ENCODE measurements at regions not wholly inside any gene's neighbourhood (a gene's known extent, or its start where the extent isn't known, plus 50 kb on each side); places are given as distances from the start of the nearest gene placed in this dataset.

DNA sequence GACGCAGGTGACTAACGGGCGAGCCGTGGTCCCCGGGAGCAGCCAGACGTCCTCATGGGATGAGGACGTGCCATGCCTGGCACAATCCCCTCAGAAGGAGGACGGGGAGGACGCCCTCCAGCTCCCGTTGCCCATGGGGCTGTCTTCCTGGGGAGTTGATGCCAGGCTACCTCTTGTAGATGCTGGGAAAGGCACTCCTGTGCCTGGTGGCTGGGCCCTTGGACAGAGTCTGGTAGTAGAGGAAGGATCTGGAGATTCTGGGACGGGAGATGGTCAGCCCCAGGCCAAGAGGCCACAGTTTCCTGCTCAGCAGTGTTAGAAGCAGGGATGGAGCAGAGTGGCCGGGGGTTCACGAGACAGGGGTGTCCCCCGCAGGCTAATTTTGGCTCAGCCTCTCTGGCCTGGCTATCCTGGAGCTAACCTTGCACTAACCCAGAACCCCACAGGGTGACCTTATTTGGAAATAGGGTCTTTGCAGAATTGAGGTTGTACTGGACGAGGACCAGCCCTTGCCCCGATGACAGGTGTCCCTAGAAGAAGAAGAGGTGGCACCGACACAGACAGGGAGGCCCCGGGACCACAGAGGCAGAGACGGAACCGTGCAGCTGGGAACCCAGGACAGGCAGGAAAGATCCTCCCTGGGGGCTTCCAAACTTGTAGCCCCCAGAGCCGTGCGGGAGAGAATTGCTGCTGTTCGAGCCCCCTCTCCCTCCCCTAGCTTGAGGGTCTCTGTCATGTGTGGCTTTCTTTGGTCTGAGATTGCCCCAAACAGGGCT is 50.1 kb upstream of the ADRA2C start:
- Mint-ChIP-seq H3K27me3 (peaks cover 20% of the 10 kb centered on the region), H3K36me3 (no peaks in the 10 kb centered on the region), H3K9me3 (peaks cover 3% of the 10 kb centered on the region)

DNA sequence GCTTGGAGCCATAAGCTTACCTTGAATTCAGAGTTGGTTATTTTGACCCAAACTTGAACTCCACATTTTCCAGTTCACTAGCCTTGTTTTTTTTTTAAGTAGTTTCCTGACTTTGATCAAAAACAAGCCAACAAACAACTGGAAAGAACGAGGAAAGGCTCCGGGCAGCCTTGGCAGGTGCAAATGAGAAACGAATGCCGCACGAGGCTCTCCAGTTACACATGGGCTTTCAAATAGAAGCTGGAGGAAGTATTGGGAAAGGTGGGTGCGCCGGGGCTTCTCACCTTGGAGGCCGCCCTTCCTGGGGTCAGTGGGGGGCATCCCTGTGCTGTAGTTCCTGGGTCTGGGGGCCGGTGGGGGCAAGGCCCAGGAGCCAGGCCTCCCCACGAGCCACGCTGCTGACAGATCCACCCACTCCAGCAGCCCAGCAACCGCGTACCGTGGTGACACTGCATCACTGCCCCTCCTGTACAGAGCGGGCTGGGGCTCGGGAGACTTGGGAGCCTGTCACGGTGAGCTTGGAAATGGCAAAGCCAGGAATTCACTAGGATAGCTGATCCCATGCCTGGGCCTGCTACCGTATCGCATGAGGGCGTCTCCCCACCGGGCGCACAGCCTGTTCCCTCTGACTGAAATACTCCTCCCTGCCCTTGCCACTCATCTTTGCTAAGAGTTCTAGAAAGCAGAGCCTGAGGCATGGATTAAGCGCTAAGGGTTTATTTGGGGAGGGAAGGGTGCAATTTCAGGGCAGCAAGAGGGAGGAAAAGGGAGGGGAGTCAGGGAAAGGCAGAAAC is 50.9 kb upstream of the ADRA2C start:
- Mint-ChIP-seq H3K9me3 (peaks cover 3% of the 10 kb centered on the region), H3K36me3 (no peaks in the 10 kb centered on the region), H3K27me3 (peaks cover 20% of the 10 kb centered on the region), H3K4me3 (no peak overlapping the region), H3K4me1 (no peaks in the 10 kb centered on the region), H3K27ac (no peak overlapping the region)
- DNase-seq = no peak

More for the DNA sequence above, 50.1 kb upstream of the ADRA2C start:
- Mint-ChIP-seq H3K4me3 (no peak overlapping the region), H3K27ac (no peak overlapping the region), H3K4me1 (no peaks in the 10 kb centered on the region)
- no peak for DNase-seq

DNA sequence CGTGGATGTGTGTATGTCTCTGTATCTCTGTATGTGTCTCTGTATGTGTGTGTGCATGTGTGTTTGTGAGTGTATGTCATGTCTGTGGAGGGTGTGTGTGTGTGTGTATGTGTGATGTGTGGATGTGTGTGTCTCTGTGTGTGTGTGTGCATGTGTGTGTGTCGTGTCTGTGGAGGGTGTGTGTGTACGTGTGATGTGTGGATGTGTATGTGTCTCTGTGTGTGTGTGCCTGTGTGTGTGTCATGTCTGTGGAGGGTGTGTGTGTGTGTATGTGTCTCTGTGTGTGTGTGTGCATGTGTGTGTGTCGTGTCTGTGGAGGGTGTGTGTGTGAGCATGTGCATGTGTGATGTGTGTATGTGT is 51.6 kb upstream of the ADRA2C start:
- Mint-ChIP-seq H3K4me3 (no peak overlapping the region), H3K27ac (no peak overlapping the region), H3K36me3 (no peaks in the 10 kb centered on the region), H3K9me3 (peaks cover 3% of the 10 kb centered on the region), H3K27me3 (peaks cover 14% of the 10 kb centered on the region), H3K4me1 (no peaks in the 10 kb centered on the region)
- no peak for DNase-seq

DNA sequence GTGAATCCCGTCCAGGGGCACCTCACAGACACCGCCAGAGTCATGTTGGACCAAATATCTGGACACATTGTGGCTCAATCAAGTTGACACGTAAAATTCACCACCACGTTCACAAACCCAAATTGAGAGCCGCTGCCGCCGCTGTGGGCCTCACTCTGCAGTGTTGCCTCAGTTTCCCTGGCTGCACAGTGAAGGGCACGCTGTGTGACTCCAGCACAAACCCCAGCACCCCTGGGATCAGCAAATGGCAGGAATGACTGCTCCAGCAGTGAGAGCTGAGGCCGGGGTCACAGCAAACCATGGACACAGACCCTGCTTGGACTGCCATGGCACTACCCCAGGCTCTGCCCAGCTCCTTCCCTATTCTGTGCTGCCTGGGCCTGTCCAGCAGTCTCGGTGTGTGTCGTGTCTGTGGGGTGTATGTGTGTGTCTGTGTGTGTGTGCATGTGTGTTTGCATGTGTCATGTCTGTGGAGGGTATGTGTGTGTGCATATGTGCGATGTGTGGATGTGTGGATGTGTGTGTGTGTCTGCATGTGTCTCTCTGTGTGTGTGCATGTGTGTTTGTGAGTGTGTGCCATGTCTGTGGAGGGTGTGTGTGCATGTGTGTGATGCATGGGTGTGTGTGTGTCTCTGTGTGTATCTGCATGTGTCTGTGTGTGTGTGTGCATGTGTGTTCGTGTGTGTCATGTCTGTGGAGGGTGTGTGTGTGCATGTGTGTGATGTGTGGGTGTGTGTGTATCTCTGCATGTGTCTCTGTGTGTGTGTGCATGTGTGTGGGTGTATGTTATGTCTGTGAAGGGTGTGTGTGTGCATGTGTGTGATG is 52.2 kb upstream of the ADRA2C start:
- H3K4me1 Mint-ChIP-seq = no peaks in the 10 kb centered on the region
- H3K27ac Mint-ChIP-seq = no peak overlapping the region
- peaks cover 10% of the 10 kb centered on the region for H3K27me3 Mint-ChIP-seq
- peaks cover 2% of the 10 kb centered on the region for H3K9me3 Mint-ChIP-seq
- DNase-seq = no peak
- H3K4me3 Mint-ChIP-seq = no peak overlapping the region
- H3K36me3 Mint-ChIP-seq = no peaks in the 10 kb centered on the region

DNA sequence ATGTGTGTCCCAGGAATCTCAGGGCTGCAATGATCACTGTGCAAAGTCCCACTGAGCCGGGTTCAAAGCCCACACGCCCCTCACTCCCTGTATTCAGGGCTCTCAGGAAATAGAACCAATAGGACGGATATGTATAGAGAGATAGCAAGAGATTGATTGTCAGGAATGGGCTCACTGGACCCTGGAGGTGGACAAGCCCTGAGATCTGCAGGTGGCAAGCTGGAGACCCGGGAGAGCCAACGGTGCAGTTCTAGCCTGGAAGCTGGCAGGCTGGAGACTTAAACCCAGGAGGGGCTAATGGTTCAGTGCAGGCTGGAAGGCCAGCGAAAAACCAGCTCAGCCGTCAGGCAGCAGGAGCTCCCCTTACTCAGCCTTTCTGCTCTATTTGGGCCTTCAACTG is 52.8 kb upstream of the ADRA2C start:
- H3K4me3 Mint-ChIP-seq = no peak overlapping the region
- H3K9me3 Mint-ChIP-seq = no peaks in the 10 kb centered on the region
- no peaks in the 10 kb centered on the region for H3K36me3 Mint-ChIP-seq
- no peaks in the 10 kb centered on the region for H3K4me1 Mint-ChIP-seq
- no peak overlapping the region for H3K27ac Mint-ChIP-seq
- no peak for DNase-seq
- H3K27me3 Mint-ChIP-seq = peaks cover 6% of the 10 kb centered on the region

DNA sequence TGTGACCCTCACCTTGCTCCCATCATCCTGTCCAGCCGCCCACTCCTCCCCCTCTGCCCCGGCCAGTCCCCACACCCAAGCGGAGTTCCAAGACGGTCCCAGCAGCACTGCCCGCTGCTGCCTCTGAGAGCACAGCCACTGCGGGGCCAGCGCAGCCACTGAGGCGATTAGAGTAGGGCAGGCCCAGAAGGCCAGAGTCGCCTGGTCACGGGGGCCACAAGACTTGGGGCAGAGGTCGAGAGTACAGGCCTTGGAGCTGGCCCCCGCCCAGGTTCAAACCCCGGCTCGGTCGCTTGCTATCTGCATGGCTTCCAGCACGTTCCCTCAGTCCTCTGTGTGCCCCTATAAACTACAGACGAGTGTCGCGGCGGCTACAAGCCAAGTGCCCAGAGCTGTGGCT is 53.2 kb upstream of the ADRA2C start:
- H3K27ac Mint-ChIP-seq = no peak overlapping the region
- DNase-seq = no peak
- H3K27me3 Mint-ChIP-seq = peaks cover 3% of the 10 kb centered on the region
- H3K4me3 Mint-ChIP-seq = no peak overlapping the region
- H3K36me3 Mint-ChIP-seq = no peaks in the 10 kb centered on the region
- H3K4me1 Mint-ChIP-seq = no peaks in the 10 kb centered on the region
- no peaks in the 10 kb centered on the region for H3K9me3 Mint-ChIP-seq

DNA sequence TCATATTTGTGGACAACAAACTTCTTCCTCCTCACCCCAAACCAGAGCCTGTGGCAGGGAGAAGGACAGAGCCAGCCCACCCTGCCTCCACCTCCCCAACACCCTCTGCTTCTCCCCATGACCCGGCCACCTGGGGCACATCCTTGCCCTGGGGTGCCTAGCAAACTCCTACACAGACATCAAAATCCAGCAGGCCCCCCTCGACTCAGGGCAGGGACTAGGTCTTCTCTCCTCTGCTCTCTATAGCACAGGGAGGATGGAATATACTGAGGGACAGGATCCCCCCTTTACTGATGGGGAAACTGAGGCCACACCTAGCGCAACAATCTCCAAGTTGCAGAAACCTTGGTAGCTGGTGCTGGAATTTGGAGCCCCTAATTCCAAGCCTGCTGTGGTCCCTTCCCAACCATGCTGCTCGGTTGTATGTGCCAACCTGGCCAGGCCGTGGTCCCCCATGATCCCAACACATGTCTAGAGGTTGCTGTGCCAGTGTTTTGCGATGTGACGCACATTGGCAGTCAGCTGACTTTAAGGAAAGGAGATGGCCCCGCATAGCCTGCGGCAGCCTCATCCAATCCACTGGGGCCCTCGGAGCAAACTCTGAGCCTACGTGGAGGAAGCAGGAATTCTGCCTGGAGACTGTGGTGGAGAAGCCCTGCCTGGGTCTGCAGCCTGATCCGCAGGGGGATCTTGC is 53.9 kb upstream of the ADRA2C start:
- H3K4me3 Mint-ChIP-seq = no peak overlapping the region
- no peaks in the 10 kb centered on the region for H3K4me1 Mint-ChIP-seq
- no peaks in the 10 kb centered on the region for H3K9me3 Mint-ChIP-seq
- no peak for DNase-seq
- H3K27me3 Mint-ChIP-seq = no peaks in the 10 kb centered on the region
- no peaks in the 10 kb centered on the region for H3K36me3 Mint-ChIP-seq
- no peak overlapping the region for H3K27ac Mint-ChIP-seq

DNA sequence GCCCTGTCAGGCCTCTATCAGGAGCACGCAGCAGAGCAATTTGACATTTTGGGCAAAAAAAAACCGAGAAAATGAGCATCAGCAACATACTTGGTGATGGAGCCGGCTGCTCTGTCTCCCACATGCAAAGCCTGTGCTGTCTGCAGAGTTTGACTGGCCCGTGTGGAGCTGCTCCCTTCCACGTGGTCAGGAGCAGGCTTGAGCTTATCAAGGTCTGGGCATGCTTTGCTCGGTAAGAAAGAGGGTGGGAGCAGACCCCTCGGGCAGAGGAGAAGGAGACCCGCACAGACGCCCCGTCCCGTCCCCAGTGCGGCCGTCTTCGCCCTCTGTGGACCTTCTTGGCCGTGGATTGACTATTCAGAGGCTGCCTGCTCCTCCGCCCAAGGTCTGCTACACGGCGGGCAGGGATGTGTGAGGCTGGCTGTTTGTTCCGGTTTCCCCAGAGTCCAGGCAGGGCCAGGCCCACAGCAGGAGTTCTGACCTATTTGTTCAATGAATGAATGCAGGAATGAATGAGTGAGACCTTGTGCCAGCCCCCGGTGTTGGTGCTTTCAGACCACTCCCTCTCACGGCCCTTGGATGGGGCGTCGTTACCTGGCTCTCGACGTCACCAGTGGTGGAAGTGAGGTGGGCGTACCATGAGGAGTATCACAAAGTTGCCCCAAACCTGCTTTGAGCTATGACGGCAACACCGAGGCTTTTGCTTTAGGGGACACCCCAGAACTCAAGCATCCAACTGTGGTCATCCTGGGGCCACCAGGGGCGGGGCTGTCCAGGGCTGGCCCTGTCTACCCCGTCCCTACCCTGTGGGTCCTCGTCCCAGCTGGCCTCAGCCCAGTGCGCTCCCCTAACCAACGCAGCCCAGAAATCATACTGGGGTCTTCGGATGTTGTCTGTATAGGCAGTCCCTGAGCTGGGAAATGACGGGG is 54.7 kb upstream of the ADRA2C start:
- Mint-ChIP-seq H3K27ac (no peak overlapping the region), H3K36me3 (no peaks in the 10 kb centered on the region), H3K27me3 (no peaks in the 10 kb centered on the region), H3K4me1 (no peaks in the 10 kb centered on the region), H3K9me3 (no peaks in the 10 kb centered on the region), H3K4me3 (no peak overlapping the region)
- DNase-seq = no peak

DNA sequence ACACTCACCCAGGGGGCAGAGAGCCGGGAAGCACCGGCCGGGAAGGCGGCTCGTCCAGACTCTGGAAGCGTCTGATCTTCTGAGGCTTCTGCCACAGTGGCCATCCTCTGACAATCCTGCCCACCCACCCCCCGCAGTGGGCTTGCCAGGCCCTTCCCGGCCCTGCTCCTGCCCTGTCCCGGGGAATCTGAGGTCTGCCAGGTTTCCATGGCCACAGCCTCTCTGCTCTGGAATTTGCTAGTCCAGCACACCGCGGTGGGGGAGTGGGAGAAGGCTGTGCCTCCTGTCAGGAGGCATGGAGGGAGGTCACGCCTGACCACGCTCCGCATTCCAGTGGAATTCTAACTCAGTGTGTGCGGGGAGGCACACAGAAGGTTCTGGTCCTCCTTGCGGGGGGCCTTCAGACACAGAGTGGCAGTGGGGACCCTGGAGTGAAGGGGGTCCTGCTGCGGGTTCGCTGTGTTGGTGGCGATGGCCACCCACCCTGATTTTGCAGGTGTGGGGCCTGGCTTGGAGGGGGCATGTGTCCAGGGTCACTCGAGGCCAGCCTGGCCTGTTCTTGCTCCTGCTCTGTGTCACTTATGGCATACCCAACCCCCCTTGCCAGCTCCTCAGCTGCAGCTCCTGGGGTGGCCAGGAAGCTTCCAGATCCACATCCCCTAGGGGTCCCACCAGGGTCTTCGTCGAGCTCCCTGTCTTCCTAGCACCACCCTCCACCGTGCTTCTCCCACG is 55.6 kb upstream of the ADRA2C start:
- Mint-ChIP-seq H3K27ac (no peak overlapping the region), H3K4me1 (no peaks in the 10 kb centered on the region), H3K9me3 (no peaks in the 10 kb centered on the region), H3K36me3 (no peaks in the 10 kb centered on the region), H3K27me3 (peaks cover 3% of the 10 kb centered on the region), H3K4me3 (no peak overlapping the region)
- DNase-seq = no peak

DNA sequence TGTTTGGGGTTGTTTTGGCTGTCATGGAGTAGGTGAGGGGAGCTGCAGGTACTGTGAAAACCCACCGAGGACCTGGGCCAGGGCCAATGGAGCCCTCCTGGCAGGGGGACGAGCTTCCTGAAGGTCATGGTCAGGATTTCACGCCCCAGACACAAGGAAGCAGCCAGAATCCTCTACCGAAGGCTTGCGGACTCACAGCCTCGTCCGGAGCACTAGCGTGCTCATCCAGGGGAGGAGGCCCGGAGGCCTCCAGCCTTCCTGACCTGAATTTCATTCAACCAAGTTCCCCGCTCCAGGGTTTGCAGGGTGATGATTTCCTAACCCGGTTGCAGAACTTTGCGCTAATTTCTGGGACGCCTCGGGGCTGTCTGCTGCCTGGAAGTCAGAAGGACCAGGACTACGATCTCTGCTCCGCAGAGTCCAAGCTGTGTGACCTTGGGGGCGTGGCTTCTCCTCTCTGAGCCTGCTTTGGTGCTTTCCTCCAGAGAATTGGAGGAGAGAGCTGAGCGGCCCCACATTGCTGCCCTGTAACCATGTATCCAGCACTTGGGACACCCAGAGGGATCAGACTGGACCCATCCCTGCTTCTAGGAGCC is 56.2 kb upstream of the ADRA2C start:
- Mint-ChIP-seq H3K4me3 (no peak overlapping the region), H3K9me3 (no peaks in the 10 kb centered on the region), H3K4me1 (no peaks in the 10 kb centered on the region), H3K36me3 (no peaks in the 10 kb centered on the region), H3K27me3 (peaks cover 5% of the 10 kb centered on the region), H3K27ac (no peak overlapping the region)
- no peak for DNase-seq

DNA sequence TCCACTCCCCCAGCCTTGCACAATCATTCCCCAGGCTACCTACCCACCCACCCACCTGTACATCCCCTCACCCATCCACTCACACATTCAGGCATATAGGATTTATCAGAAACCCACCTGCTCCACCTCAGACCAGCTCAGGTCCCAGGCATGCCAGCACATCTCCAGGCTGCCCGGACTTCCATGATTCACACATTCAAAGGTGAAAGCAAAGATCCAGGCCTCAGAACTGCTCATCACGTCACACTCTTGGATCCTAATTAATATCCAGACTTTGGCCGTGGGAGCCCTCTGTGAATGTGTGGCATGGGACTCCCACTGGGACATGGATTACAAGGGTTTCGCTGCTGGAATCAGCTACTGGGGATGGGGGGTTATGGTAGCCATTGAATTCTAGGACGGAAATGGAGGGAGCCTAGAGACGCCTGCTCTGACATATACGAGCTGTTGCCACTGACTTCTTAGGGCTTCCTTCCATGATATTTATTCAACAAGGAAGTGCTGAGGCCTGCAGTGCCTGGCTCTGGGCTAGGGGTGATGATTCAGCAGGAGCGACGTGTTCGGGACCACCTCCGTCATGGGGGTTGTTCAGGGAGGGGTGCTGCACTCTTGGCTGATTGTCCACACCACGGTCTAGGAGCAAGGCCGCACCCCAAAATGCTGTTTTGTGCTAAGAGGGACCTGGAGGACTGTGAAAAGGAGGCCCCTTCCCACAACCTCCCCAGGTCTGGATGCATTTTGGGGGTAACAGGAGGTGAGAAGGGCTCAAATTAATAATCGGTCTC is 56.9 kb upstream of the ADRA2C start:
- Mint-ChIP-seq H3K4me1 (no peaks in the 10 kb centered on the region), H3K36me3 (no peaks in the 10 kb centered on the region), H3K27me3 (peaks cover 7% of the 10 kb centered on the region), H3K27ac (no peak overlapping the region), H3K4me3 (no peak overlapping the region), H3K9me3 (no peaks in the 10 kb centered on the region)
- DNase-seq = no peak

DNA sequence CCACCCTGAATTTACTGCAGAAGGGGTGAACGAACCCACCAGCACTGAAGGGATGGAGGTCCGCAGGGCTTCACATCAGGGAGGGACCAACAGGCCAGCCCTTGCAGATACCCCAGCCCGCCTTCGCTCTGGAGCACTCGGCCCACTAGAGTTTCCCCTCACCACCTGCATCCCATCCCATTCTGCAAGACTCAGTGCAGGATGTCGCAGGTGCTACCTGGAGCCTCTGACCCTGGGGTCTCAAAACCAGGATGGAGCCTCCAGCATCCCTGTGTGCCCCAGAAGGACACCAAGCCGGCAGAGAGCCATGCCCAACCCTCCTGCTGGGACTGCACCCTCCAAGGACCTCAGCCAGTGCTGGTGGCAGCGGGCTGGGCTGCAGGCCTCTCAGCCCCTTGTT is 57.6 kb upstream of the ADRA2C start:
- Mint-ChIP-seq H3K27ac (no peak overlapping the region), H3K36me3 (no peaks in the 10 kb centered on the region), H3K27me3 (peaks cover 13% of the 10 kb centered on the region), H3K4me3 (no peak overlapping the region), H3K4me1 (no peaks in the 10 kb centered on the region), H3K9me3 (no peaks in the 10 kb centered on the region)
- no peak for DNase-seq

DNA sequence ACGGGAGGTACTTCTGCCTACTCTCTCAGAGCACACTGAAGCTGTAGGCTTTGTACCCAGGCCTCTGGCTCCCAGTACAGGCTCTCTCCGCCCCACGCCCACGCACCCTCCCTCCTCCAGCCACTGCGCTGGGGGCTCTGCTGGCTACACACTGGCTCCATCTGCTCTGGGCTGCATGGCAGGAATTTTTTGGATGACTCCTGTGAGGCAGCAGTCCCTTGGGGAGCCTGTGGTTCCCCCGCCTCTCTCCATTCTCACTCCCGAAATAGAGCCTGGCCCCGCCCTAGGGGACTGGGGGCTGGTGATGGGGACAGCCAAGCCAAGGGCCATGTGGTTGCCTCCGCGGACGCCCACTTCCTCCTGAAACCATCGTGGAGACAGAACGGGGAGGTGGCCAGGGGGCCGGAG is 58.1 kb upstream of the ADRA2C start:
- no peaks in the 10 kb centered on the region for H3K36me3 Mint-ChIP-seq
- peaks cover 18% of the 10 kb centered on the region for H3K27me3 Mint-ChIP-seq
- no peak for DNase-seq
- no peaks in the 10 kb centered on the region for H3K9me3 Mint-ChIP-seq
- H3K4me3 Mint-ChIP-seq = no peak overlapping the region
- no peaks in the 10 kb centered on the region for H3K4me1 Mint-ChIP-seq
- no peak overlapping the region for H3K27ac Mint-ChIP-seq
